ENCODE measurements at regions not wholly inside any gene's neighbourhood (a gene's known extent, or its start where the extent isn't known, plus 50 kb on each side); places are given as distances from the start of the nearest gene placed in this dataset.

DNA sequence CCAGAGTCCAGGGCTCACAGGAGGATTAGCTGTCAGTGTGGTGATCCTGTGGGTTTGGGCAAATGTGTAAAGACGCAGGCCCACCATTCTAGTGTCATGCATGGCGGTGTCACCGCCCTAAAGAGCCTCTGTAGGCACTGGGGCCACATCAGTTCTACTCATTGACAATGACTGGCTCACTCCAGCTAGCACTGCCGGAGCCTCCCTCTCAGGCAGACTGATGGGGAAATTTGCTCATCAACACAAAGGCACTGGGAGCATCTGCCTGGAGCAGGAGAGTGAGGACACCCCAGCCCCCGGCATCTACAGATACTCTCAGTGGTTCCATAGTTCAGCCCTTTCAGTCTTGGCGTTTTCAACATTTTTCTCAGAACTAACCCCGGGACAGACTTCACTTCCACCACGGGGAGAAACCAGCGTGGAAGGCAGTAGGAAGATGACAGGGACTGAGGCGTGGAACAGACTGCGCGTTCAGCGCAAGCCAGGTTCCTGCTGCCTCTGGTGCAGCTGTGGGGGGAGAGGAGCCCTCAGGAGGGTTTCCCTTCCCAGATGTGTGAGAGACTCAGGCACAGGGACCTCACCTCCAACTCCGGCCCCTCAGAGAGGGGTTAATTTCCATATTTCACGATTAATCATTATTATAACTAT lies 256.6 kb downstream of the RBFOX3 start:
- TF ChIP-seq, protein P1, sequence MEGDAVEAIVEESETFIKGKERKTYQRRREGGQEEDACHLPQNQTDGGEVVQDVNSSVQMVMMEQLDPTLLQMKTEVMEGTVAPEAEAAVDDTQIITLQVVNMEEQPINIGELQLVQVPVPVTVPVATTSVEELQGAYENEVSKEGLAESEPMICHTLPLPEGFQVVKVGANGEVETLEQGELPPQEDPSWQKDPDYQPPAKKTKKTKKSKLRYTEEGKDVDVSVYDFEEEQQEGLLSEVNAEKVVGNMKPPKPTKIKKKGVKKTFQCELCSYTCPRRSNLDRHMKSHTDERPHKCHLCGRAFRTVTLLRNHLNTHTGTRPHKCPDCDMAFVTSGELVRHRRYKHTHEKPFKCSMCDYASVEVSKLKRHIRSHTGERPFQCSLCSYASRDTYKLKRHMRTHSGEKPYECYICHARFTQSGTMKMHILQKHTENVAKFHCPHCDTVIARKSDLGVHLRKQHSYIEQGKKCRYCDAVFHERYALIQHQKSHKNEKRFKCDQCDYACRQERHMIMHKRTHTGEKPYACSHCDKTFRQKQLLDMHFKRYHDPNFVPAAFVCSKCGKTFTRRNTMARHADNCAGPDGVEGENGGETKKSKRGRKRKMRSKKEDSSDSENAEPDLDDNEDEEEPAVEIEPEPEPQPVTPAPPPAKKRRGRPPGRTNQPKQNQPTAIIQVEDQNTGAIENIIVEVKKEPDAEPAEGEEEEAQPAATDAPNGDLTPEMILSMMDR (conservative IDR thresholded peaks at IDR 0.05), result no peak
- no peak for TF ChIP-seq EZH2 (IDR thresholded peaks at IDR 0.05; ENCODE audit: low read depth)
